Testis (tissue), 2 donors: ENCODE measurements at regions not wholly inside any gene's neighbourhood (a gene's known extent, or its start where the extent isn't known, plus 50 kb on each side); places are given as distances from the start of the nearest gene placed in this dataset.

Source experiments
- POLR2A ChIP-seq: fragments of 450-650 bp; IDR thresholded peaks from one replicate; pipeline ENCODE4 v1.6.1; 2017; ENCODE audit warnings: antibody characterized with exemption, mild to moderate bottlenecking, moderate library complexity
- TF ChIP-seq, protein P1 (sequence below), 3 experiments: fragments of 450-650 bp in 2 of 3; fragments of 200-600 bp in 1 of 3; sonication (generic) in 1 of 3; IDR thresholded peaks; one replicate each; pipeline ENCODE4 v1.5.1; 2016 to 2019; ENCODE audit warnings: antibody characterized with exemption in 3 of 3, mild to moderate bottlenecking in 2 of 3, moderate library complexity in 1 of 3

DNA sequence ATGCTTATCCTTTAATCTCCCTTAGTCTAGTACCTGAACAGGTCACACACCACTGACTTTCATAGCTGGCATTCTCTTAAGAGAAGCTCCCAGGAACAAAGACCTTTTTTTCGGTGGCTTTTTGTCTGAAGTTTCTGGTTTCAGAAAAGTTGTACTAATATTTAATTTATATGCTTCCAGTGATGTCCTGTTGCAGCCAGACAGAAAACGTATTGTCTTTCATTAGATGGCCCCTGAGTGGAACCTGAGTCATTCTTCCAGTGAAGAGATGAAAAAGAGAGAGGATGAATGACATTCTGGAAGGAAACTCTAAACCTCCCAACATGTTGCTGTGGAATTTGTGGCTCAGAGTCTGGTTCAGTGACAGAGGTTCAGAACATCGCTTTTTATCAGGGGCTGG is 274.8 kb upstream of the TAC1 start:
- TF ChIP-seq, protein P1, sequence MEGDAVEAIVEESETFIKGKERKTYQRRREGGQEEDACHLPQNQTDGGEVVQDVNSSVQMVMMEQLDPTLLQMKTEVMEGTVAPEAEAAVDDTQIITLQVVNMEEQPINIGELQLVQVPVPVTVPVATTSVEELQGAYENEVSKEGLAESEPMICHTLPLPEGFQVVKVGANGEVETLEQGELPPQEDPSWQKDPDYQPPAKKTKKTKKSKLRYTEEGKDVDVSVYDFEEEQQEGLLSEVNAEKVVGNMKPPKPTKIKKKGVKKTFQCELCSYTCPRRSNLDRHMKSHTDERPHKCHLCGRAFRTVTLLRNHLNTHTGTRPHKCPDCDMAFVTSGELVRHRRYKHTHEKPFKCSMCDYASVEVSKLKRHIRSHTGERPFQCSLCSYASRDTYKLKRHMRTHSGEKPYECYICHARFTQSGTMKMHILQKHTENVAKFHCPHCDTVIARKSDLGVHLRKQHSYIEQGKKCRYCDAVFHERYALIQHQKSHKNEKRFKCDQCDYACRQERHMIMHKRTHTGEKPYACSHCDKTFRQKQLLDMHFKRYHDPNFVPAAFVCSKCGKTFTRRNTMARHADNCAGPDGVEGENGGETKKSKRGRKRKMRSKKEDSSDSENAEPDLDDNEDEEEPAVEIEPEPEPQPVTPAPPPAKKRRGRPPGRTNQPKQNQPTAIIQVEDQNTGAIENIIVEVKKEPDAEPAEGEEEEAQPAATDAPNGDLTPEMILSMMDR (IDR thresholded peaks at IDR 0.05), result no peak
- no peak for TF ChIP-seq POLR2A
